Astrocyte of the cerebellum (primary cell): ENCODE measurements at regions not wholly inside any gene's neighbourhood (a gene's known extent, or its start where the extent isn't known, plus 50 kb on each side); places are given as distances from the start of the nearest gene placed in this dataset.
"Not testable (repeated sequence)": the region's sequence is repeated elsewhere in the genome, so short reads cannot be mapped to it uniquely, and the experiment has no call there.

Source experiments
- DNase-seq: peaks from one replicate; pipeline ENCODE4 v3.0.0-alpha.2; 2011; ENCODE audit warnings: low read depth
- H3K4me3 ChIP-seq: 2 replicates; pipeline ENCODE4 v1.5.1; 2011; ENCODE audit warnings: mild to moderate bottlenecking, low read depth, low read length, moderate library complexity
- CTCF ChIP-seq: IDR thresholded peaks from 2 replicates; pipeline ENCODE4 v1.5.1; 2012; ENCODE audit warnings: low read length, low read depth, moderate library complexity, mild to moderate bottlenecking; ENCODE audit errors: missing control alignments
- in situ Hi-C: cut with HindIII; loops from 2 replicates; pipeline ENCODE4 v1.10.0; 2017; ENCODE audit warnings: low sequenced_read_pairs

- TF ChIP-seq CTCF, result no peak
- no peak for DNase-seq
- in situ Hi-C loops, result no loop called here
- no peak overlapping the region for H3K4me3 ChIP-seq
These were observed 272.9 kb downstream of the SLITRK5 start for GRCh38 chr13:87944038-87944437.

- no peak for TF ChIP-seq CTCF
- no peak overlapping the region for H3K4me3 ChIP-seq
These were observed 281.2 kb downstream of the SLITRK5 start for GRCh38 chr13:87952377-87952776.

GRCh38 chr13:87953381-87953780 lies 282.2 kb downstream of the SLITRK5 start:
- no peak for DNase-seq
- in situ Hi-C loops, result no loop called here
- no peak overlapping the region for H3K4me3 ChIP-seq
- no peak for TF ChIP-seq CTCF

More at GRCh38 chr13:87952377-87952776, 281.2 kb downstream of the SLITRK5 start:
- in situ Hi-C loops, result no loop called here
- DNase-seq, result no peak

- no peak for TF ChIP-seq CTCF
- no peak overlapping the region for H3K4me3 ChIP-seq
- in situ Hi-C loops, result no loop called here
- no peak for DNase-seq
These were observed 282.9 kb downstream of the SLITRK5 start for GRCh38 chr13:87954091-87954490.

GRCh38 chr13:87961546-87961945 lies 290.4 kb downstream of the SLITRK5 start:
- in situ Hi-C loops, result no loop called here
- TF ChIP-seq CTCF, result no peak
- no peak for DNase-seq
- no peak overlapping the region for H3K4me3 ChIP-seq

GRCh38 chr13:87972568-87972967 lies 301.4 kb downstream of the SLITRK5 start:
- TF ChIP-seq CTCF, result no peak
- in situ Hi-C loops, result no loop called here
- H3K4me3 ChIP-seq, result no peak overlapping the region
- no peak for DNase-seq

- no peak for DNase-seq
- in situ Hi-C loops, result no loop called here
- TF ChIP-seq CTCF, result no peak
- H3K4me3 ChIP-seq, result no peak overlapping the region
These were observed 303.9 kb downstream of the SLITRK5 start for GRCh38 chr13:87975035-87975434.

GRCh38 chr13:87976650-87977049 lies 305.5 kb downstream of the SLITRK5 start:
- in situ Hi-C loops, DNase-seq, H3K4me3 ChIP-seq: not testable (repeated sequence)
